Epithelial cell of proximal tubule (primary cell): ENCODE measurements at regions not wholly inside any gene's neighbourhood (a gene's known extent, or its start where the extent isn't known, plus 50 kb on each side); places are given as distances from the start of the nearest gene placed in this dataset.

Experiments used
- DNase-seq: peaks from one replicate; pipeline ENCODE4 v3.0.0-alpha.2; 2011; ENCODE audit warnings: low read depth
- H3K4me3 ChIP-seq: 2 replicates; pipeline ENCODE4 v1.5.1; 2011; ENCODE audit warnings: low read depth, mild to moderate bottlenecking, low read length
- TF ChIP-seq, protein P1 (sequence below): conservative IDR thresholded peaks from 2 replicates; pipeline ENCODE4 v1.5.1; 2012; ENCODE audit warnings: low read depth, mild to moderate bottlenecking, low read length

DNA sequence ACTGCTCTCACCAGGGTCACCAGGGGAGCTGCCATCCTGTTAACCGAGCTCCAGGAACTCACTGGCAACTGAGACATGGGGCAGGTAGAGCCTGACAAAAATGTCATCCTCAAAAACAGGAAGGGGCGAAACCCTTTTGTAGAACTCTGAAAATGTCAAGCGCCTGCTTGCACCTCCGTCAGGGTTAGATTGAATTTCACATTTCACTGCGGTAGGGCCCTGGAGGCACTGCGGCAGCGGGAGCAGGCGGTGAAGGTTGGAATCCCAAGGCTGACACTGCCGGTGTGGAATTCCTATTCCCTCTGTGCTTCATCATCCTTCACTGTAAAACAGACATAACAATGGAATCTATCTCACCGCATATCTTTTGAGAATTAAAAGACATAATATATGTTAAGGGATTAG lies 142.8 kb upstream of the TMCC3 start:
- H3K4me3 ChIP-seq = no peak overlapping the region
- TF ChIP-seq, protein P1, sequence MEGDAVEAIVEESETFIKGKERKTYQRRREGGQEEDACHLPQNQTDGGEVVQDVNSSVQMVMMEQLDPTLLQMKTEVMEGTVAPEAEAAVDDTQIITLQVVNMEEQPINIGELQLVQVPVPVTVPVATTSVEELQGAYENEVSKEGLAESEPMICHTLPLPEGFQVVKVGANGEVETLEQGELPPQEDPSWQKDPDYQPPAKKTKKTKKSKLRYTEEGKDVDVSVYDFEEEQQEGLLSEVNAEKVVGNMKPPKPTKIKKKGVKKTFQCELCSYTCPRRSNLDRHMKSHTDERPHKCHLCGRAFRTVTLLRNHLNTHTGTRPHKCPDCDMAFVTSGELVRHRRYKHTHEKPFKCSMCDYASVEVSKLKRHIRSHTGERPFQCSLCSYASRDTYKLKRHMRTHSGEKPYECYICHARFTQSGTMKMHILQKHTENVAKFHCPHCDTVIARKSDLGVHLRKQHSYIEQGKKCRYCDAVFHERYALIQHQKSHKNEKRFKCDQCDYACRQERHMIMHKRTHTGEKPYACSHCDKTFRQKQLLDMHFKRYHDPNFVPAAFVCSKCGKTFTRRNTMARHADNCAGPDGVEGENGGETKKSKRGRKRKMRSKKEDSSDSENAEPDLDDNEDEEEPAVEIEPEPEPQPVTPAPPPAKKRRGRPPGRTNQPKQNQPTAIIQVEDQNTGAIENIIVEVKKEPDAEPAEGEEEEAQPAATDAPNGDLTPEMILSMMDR = no peak
- no peak for DNase-seq

DNA sequence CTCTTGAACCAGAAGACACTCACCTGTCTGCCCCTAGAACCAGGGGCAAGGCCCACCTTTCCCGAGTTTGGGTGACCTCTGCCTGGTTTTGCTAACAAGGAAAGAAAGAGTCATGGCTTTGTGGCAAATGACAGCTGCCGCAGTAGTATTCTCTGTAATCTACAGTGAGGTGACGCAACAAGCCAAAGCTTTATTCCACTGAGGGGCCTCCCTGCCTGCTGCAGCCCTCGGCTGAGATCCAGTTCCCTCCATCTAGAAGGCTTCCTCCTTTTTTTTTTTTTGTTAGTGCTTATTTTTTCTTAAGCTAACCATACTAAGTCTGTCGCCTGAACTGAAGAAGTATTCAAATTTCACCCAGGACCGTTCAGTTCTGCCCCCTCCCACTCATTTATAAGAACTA lies 142.3 kb upstream of the TMCC3 start:
- TF ChIP-seq, protein P1 = no peak
- no peak overlapping the region for H3K4me3 ChIP-seq
- no peak for DNase-seq

DNA sequence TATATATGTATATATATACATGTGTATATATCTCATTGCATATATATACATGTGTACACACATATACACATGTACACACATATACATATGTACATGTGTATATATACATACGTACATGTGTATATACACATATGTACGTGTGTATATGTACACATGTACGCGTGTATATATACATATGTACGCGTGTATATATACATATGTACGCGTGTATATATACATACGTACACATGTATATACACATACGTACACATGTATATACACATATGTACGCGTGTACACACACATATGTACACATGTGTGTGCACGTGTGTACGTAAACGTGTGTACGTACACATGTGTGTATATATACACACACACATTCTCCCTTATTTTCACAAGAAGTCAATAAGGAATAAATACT lies 141.6 kb upstream of the TMCC3 start:
- TF ChIP-seq, protein P1 = no peak
- no peak overlapping the region for H3K4me3 ChIP-seq
- no peak for DNase-seq

DNA sequence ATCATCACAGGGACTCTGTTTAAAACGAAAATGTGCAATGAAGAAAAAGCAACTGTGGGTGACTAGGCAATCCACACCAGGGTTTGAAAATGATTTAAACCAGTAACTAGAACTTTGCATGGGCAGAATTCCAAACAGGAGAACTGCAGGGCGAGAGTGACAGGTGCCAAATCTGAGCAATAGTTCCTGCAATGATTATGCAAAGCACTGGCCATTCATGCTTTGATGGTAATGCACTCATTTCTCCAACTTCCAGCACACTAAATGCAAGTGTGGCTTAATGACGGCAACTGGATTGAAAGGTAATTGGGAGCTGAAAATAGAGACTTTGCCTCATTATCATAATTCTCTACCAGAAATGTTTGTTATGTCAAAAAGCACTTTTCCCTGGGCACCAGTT lies 140.5 kb upstream of the TMCC3 start:
- no peak overlapping the region for H3K4me3 ChIP-seq
- TF ChIP-seq, protein P1 = no peak
- no peak for DNase-seq

DNA sequence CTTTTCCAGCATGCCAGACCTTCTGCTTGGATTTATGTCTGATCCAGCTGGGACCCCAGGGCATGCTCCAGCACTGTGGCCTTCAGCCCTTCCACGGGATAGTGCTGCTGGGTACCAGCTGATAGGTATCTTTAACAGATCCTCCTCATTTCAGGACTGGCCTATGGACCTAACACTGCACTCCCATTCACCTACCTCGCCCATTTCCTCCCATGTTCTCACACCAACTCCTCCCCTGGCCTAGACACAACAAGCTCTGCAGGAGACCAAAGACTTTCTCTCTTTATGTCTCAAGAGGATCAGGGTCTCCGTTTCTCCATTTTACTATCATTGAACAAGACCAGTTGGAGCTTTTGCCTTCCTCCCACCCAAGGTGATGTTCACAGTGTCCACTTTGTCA lies 140.0 kb upstream of the TMCC3 start:
- DNase-seq = no peak
- no peak overlapping the region for H3K4me3 ChIP-seq
- TF ChIP-seq, protein P1 = no peak

DNA sequence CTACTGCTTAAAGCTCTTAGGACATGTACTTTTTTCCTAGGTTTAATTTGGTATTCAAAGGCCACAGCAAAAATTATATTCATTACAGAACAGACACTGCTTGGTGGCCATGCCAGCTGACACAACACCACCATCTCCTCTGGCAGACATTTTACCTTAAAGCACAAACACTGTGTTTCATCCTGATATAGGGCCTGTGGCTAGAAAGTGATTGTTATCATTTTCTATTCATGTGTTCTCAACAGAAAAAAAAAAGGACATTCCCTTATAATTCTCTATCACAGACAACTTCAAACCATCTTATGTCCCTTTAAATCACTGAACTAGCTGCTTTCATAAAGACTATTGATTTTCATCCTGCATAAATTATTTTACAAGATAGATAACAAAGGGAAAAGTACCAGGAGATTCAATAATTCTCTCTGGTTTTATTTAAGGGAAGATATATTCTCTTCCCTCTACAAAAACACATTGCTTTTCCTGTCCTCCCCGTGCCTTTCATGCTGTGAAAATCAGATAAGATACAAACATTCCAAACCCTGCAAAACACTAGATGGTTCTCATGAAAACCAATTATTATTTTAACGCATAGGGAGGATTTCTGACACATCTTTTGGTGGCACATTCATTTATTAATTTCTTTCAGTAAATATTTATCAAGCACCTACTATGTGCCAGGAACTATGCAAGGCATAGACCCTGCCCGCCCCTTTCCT lies 139.3 kb upstream of the TMCC3 start:
- TF ChIP-seq, protein P1 = no peak
- DNase-seq = no peak
- H3K4me3 ChIP-seq = no peak overlapping the region

DNA sequence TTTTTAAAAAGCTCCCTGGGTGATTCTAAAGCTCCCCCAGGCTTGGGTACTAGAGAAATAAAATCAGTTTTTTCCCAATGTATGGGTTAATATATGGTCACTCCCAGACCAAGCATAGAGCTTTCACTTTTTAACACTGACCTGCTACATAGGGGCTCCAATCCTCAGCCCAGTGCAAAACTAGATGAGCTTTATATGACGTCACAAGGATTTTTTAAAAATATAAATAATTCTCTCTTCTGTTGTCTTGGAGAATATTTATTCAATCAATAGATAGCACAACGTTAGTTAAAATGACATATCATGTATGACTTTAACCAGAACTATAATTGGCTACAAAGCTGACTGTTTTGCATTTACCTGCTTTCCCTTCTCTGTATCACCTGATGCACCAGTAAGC lies 137.9 kb upstream of the TMCC3 start:
- TF ChIP-seq, protein P1 = no peak
- no peak overlapping the region for H3K4me3 ChIP-seq
- no peak for DNase-seq
